K562 (cell line): ENCODE measurements at regions not wholly inside any gene's neighbourhood (a gene's known extent, or its start where the extent isn't known, plus 50 kb on each side); places are given as distances from the start of the nearest gene placed in this dataset.

Source experiments
- CEBPZ ChIP-seq: fragments of 150-350 bp; IDR thresholded peaks from 2 replicates; pipeline ENCODE4 v1.6.1; 2014; ENCODE audit warnings: low read depth, mild to moderate bottlenecking, low read length, borderline replicate concordance
- CHD1 ChIP-seq: fragments of 200-600 bp; sonication (generic); IDR thresholded peaks from one replicate; pipeline ENCODE4 v1.6.1; 2012; ENCODE audit warnings: mild to moderate bottlenecking, moderate library complexity, low read length, inconsistent platforms
- EP400 ChIP-seq: fragments of 450-650 bp; IDR thresholded peaks from 2 replicates; pipeline ENCODE4 v1.6.1; 2017; ENCODE audit warnings: antibody characterized with exemption, mild to moderate bottlenecking, moderate library complexity
- HDAC3 ChIP-seq: fragments of 450-650 bp; IDR thresholded peaks from 2 replicates; pipeline ENCODE4 v1.6.1; 2018; ENCODE audit warnings: borderline replicate concordance, mild to moderate bottlenecking, moderate library complexity; ENCODE audit not compliant: partially characterized antibody
- HSF4 ChIP-seq: fragments of 250-450 bp; sonication (Bioruptor Pico); IDR thresholded peaks from 2 replicates; pipeline ENCODE4 v2.1.2; 2022; ENCODE audit warnings: mild to moderate bottlenecking, moderate library complexity, borderline replicate concordance
- MGA ChIP-seq: fragments of 450-650 bp; IDR thresholded peaks from 2 replicates; pipeline ENCODE4 v1.6.1; 2016; ENCODE audit warnings: mild to moderate bottlenecking, moderate library complexity
- MYNN ChIP-seq, 2 experiments: sonication (generic); formaldehyde crosslinking in 1 of 2; IDR thresholded peaks; 2 replicates each; pipeline versions ENCODE4 v1.5.0 to v1.6.1; 2016 to 2020; ENCODE audit warnings: antibody characterized with exemption in 1 of 2, missing genetic modification reagents in 1 of 2
- RBM14 ChIP-seq: fragments of 200-400 bp; formaldehyde crosslinking; IDR thresholded peaks from 2 replicates; pipeline ENCODE4 v1.6.1; 2018; ENCODE audit warnings: low read depth, mild to moderate bottlenecking, low read length, moderate library complexity, borderline replicate concordance; ENCODE audit not compliant: insufficient read depth
- RBM15 ChIP-seq: fragments of 200-400 bp; formaldehyde crosslinking; IDR thresholded peaks from 2 replicates; pipeline ENCODE4 v1.6.1; 2018; ENCODE audit warnings: mild to moderate bottlenecking, low read length, moderate library complexity; ENCODE audit not compliant: insufficient read depth
- THAP7 ChIP-seq: fragments of 250-450 bp; sonication (Bioruptor Pico); IDR thresholded peaks from 2 replicates; pipeline ENCODE4 v1.5.0; 2021
- ZNF717 ChIP-seq: fragments of 250-450 bp; sonication (Bioruptor Pico); IDR thresholded peaks from 2 replicates; pipeline ENCODE4 v1.5.0; 2021

GRCh38 chr3:171974986-171975837 is 64.2 kb upstream of the FNDC3B start (continued):
- TF ChIP-seq MGA: no peak; the same call in none of the 2 replicates
- no peak for TF ChIP-seq MYNN (IDR thresholded peaks at IDR 0.05)
- no peak for TF ChIP-seq MYNN (CRISPR knock-in tag; IDR thresholded peaks at IDR 0.05)
- no peak for TF ChIP-seq RBM14
- no peak for TF ChIP-seq HSF4 (CRISPR knock-in tag)
- no peak for TF ChIP-seq CEBPZ
- no peak for TF ChIP-seq HDAC3
- no peak for TF ChIP-seq CHD1
- TF ChIP-seq ZNF717 (CRISPR knock-in tag): no peak
- no peak; the same call in 1 of the 2 replicates for TF ChIP-seq EP400
- TF ChIP-seq RBM15: no peak
- TF ChIP-seq THAP7: 0 out of 2 replicates have a peak, but pooled peaks have one; percentile 21
